HCT116 (cell line): ENCODE measurements at regions not wholly inside any gene's neighbourhood (a gene's known extent, or its start where the extent isn't known, plus 50 kb on each side); places are given as distances from the start of the nearest gene placed in this dataset.

Experiments used
- ATAC-seq: fragments of 200-7000 bp; cut with Tn5 transposase; 2 replicates; pipeline ENCODE4 v1.9.1; 2020; ENCODE audit warnings: mild to moderate bottlenecking, moderate library complexity
- BruUV-seq: library from RNA; stranded (reverse); fragments of 400-500 nt; replicated peaks from 2 replicates; lab custom pipeline; 2021; lab: Mats Ljungman, UMichigan
- CTCF ChIA-PET: fragments of 300-600 bp; sonication (Branson Sonifier 250); formaldehyde crosslinking; loops from one replicate; lab custom pipeline; 2021; ENCODE audit warnings: antibody characterized with exemption; lab: Charles Lee
- POLR2A ChIA-PET: fragments of 300-600, 350-600 bp; sonication (Branson Sonifier 250); formaldehyde crosslinking; loops from one replicate; lab custom pipeline; 2021; ENCODE audit warnings: antibody characterized with exemption; lab: Charles Lee
- RAD21 ChIA-PET, 2 experiments: fragments of 300-600 bp; sonication (Branson Sonifier 250); formaldehyde crosslinking; loops; one replicate each; lab custom pipeline; 2023; ENCODE audit warnings: low total read pairs in 2 of 2; ENCODE audit not compliant: uncharacterized antibody in 2 of 2, unreplicated experiment in 2 of 2, low non-redundant PET in 1 of 2; lab: Charles Lee
- DNase-seq: peaks from one replicate; pipeline ENCODE4 v3.0.0-alpha.2; 2010; ENCODE audit warnings: low read depth, low spot score
- H2AFZ ChIP-seq: fragments of 200-600 bp; shearing (Covaris generic), sonication (generic); 2 replicates; pipeline ENCODE4 v1.6.1; 2017; ENCODE audit warnings: low read depth, mixed run types, mixed read lengths, antibody characterized with exemption, low read length; ENCODE audit not compliant: poor library complexity, severe bottlenecking
- H3K27ac ChIP-seq: 2 replicates; pipeline ENCODE4 v1.5.1; 2012; ENCODE audit warnings: low read depth, low read length
- H3K27me3 ChIP-seq: fragments of 200-600 bp; sonication (generic); 2 replicates; pipeline ENCODE4 v1.6.1; 2016; ENCODE audit warnings: mixed run types, low read length, mixed read lengths; ENCODE audit not compliant: insufficient read depth
- H3K36me3 ChIP-seq, 2 experiments: fragments of 200-500 bp in 1 of 2; fragments of 200-600 bp in 1 of 2; sonication (Bioruptor generic) in 1 of 2; sonication (generic) in 1 of 2; 2 replicates each; pipeline versions ENCODE4 v1.5.1 to v1.6.1; 2014 to 2016; ENCODE audit warnings: low read length in 2 of 2, inconsistent platforms in 1 of 2, mixed read lengths in 1 of 2, mixed run types in 1 of 2; ENCODE audit not compliant: insufficient read depth in 2 of 2, control insufficient read depth in 1 of 2
- H3K4me1 ChIP-seq, 2 experiments: fragments of 200-600 bp in 1 of 2; sonication (generic) in 1 of 2; 2 replicates each; pipeline versions ENCODE4 v1.5.1 to v1.6.1; 2012 to 2017; ENCODE audit warnings: low read length in 2 of 2, inconsistent platforms in 1 of 2, mild to moderate bottlenecking in 1 of 2, mixed read lengths in 1 of 2, mixed run types in 1 of 2, moderate library complexity in 1 of 2; ENCODE audit not compliant: insufficient read depth in 2 of 2, control insufficient read depth in 1 of 2
- H3K4me2 ChIP-seq: fragments of 200-600 bp; sonication (generic); 2 replicates; pipeline ENCODE4 v1.6.1; 2017; ENCODE audit warnings: mixed run types, low read length, mixed read lengths
- H3K4me3 ChIP-seq, 2 experiments: fragments of 200-600 bp in 1 of 2; sonication (generic) in 1 of 2; replicated peaks in 1 of 2; 2 replicates each; pipeline ENCODE4 v1.5.1; 2011 to 2016; ENCODE audit warnings: low read length in 2 of 2, control low read depth in 1 of 2, low read depth in 1 of 2, mild to moderate bottlenecking in 1 of 2, mixed read lengths in 1 of 2, mixed run types in 1 of 2
- H3K79me2 ChIP-seq: fragments of 200-600 bp; sonication (generic); 2 replicates; pipeline ENCODE4 v1.6.1; 2017; ENCODE audit warnings: mild to moderate bottlenecking, mixed run types, low read length, moderate library complexity, mixed read lengths; ENCODE audit not compliant: insufficient read depth
- H3K9ac ChIP-seq: fragments of 200-600 bp; sonication (generic); 2 replicates; pipeline ENCODE4 v1.6.1; 2016; ENCODE audit warnings: low read length, mixed read lengths
- H3K9me2 ChIP-seq: fragments of 200-600 bp; sonication (generic), shearing (Covaris generic); 2 replicates; pipeline ENCODE4 v1.6.1; 2017; ENCODE audit warnings: mixed run types, mild to moderate bottlenecking, moderate library complexity; ENCODE audit not compliant: insufficient read depth
- H3K9me3 ChIP-seq, 2 experiments: fragments of 200-500 bp in 1 of 2; fragments of 200-600 bp in 1 of 2; sonication (Bioruptor generic) in 1 of 2; sonication (generic) in 1 of 2; 2 replicates each; pipeline ENCODE4 v1.6.1; 2014 to 2017; ENCODE audit warnings: low read length in 2 of 2, mixed read lengths in 2 of 2, inconsistent platforms in 1 of 2, low read depth in 1 of 2, mild to moderate bottlenecking in 1 of 2, mixed run types in 1 of 2, moderate library complexity in 1 of 2; ENCODE audit not compliant: control insufficient read depth in 1 of 2, insufficient read depth in 1 of 2
- H4K20me1 ChIP-seq: fragments of 200-600 bp; sonication (generic), shearing (Covaris generic); 2 replicates; pipeline ENCODE4 v1.6.1; 2017; ENCODE audit warnings: mixed run types, mild to moderate bottlenecking, moderate library complexity; ENCODE audit not compliant: insufficient read depth
- EGR1 ChIP-seq: IDR thresholded peaks from 2 replicates; pipeline ENCODE4 v1.6.1; 2012; ENCODE audit warnings: low read depth
- EZH2 ChIP-seq: fragments of 200-600 bp; sonication (generic); IDR thresholded peaks from 2 replicates; pipeline ENCODE4 v1.6.1; 2017; ENCODE audit warnings: antibody characterized with exemption, mixed run types
- JUND ChIP-seq: IDR thresholded peaks from 2 replicates; pipeline ENCODE4 v1.6.1; 2012
- SIN3A ChIP-seq: IDR thresholded peaks from 2 replicates; pipeline ENCODE4 v1.6.1; 2012; ENCODE audit warnings: low read depth
- SRF ChIP-seq: IDR thresholded peaks from 2 replicates; pipeline ENCODE4 v1.6.1; 2012; ENCODE audit warnings: low read depth
- ZNF274 ChIP-seq: fragments of 200-500 bp; sonication (Bioruptor generic); IDR thresholded peaks from 2 replicates; pipeline ENCODE4 v1.6.1; 2014; ENCODE audit warnings: mild to moderate bottlenecking, low read depth, low read length, inconsistent platforms
- intact Hi-C: fragments of 100-400 bp; cut with micrococcal nuclease; formaldehyde crosslinking; loops from 2 replicates; pipeline ENCODE4 v1.10.0; 2022
- TF ChIP-seq, protein P1 (sequence below): IDR thresholded peaks from 2 replicates; pipeline ENCODE4 v1.6.1; 2011; ENCODE audit warnings: mild to moderate bottlenecking, low read length, moderate library complexity; ENCODE audit not compliant: insufficient replicate concordance; ENCODE audit errors: extremely low read depth
- TF ChIP-seq, protein P2 (sequence below): IDR thresholded peaks from 2 replicates; pipeline ENCODE4 v1.6.1; 2012; ENCODE audit warnings: low read depth

GRCh38 chr20:6877633-6878032, 110.1 kb downstream of the BMP2 start:
- ChIA-PET POLR2A (no interaction called here), CTCF (no interaction called here), RAD21 (no interaction called here)
- Histone ChIP-seq H3K4me2 (no peak overlapping the region), H3K36me3 (no peaks in the 10 kb centered on the region), H4K20me1 (no peaks in the 10 kb centered on the region), H3K9ac (no peak overlapping the region), H3K4me3 (no peak overlapping the region), H3K79me2 (no peaks in the 10 kb centered on the region), H3K27ac (no peak overlapping the region), H3K9me3 (peaks cover 0 to 19% of the 10 kb centered on the region in 2 experiments; a peak in 2 of 4 replicates), H3K9me2 (no peaks in the 10 kb centered on the region), H3K4me1 (no peaks in the 10 kb centered on the region), H2AFZ (no peak overlapping the region), H3K27me3 (no peaks in the 10 kb centered on the region)
- ATAC-seq (no peak), DNase-seq (no peak)
- TF ChIP-seq EGR1: no peak
- TF ChIP-seq, protein P1, sequence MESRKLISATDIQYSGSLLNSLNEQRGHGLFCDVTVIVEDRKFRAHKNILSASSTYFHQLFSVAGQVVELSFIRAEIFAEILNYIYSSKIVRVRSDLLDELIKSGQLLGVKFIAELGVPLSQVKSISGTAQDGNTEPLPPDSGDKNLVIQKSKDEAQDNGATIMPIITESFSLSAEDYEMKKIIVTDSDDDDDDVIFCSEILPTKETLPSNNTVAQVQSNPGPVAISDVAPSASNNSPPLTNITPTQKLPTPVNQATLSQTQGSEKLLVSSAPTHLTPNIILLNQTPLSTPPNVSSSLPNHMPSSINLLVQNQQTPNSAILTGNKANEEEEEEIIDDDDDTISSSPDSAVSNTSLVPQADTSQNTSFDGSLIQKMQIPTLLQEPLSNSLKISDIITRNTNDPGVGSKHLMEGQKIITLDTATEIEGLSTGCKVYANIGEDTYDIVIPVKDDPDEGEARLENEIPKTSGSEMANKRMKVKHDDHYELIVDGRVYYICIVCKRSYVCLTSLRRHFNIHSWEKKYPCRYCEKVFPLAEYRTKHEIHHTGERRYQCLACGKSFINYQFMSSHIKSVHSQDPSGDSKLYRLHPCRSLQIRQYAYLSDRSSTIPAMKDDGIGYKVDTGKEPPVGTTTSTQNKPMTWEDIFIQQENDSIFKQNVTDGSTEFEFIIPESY: no peak
- TF ChIP-seq, protein P2, sequence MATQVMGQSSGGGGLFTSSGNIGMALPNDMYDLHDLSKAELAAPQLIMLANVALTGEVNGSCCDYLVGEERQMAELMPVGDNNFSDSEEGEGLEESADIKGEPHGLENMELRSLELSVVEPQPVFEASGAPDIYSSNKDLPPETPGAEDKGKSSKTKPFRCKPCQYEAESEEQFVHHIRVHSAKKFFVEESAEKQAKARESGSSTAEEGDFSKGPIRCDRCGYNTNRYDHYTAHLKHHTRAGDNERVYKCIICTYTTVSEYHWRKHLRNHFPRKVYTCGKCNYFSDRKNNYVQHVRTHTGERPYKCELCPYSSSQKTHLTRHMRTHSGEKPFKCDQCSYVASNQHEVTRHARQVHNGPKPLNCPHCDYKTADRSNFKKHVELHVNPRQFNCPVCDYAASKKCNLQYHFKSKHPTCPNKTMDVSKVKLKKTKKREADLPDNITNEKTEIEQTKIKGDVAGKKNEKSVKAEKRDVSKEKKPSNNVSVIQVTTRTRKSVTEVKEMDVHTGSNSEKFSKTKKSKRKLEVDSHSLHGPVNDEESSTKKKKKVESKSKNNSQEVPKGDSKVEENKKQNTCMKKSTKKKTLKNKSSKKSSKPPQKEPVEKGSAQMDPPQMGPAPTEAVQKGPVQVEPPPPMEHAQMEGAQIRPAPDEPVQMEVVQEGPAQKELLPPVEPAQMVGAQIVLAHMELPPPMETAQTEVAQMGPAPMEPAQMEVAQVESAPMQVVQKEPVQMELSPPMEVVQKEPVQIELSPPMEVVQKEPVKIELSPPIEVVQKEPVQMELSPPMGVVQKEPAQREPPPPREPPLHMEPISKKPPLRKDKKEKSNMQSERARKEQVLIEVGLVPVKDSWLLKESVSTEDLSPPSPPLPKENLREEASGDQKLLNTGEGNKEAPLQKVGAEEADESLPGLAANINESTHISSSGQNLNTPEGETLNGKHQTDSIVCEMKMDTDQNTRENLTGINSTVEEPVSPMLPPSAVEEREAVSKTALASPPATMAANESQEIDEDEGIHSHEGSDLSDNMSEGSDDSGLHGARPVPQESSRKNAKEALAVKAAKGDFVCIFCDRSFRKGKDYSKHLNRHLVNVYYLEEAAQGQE: no peak
- no peak for TF ChIP-seq ZNF274
- TF ChIP-seq SRF: no peak
- no peak for TF ChIP-seq JUND
- TF ChIP-seq SIN3A: no peak
- no peak for TF ChIP-seq EZH2
- intact Hi-C loops: no loop called here
- no TSS peak for BruUV-seq
